ENCODE measurements at regions not wholly inside any gene's neighbourhood (a gene's known extent, or its start where the extent isn't known, plus 50 kb on each side); places are given as distances from the start of the nearest gene placed in this dataset.
"Not testable (repeated sequence)": the region's sequence is repeated elsewhere in the genome, so short reads cannot be mapped to it uniquely, and the experiment has no call there.

- no peak for DNase-seq (ENCODE audit: low read depth)
Measured at GRCh38 chr3:145906755-145907154, 254.2 kb downstream of the PLOD2 start.

- DNase-seq (ENCODE audit: low read depth): no peak
Measured at GRCh38 chr3:145911016-145911415, 250.0 kb downstream of the PLOD2 start.

- DNase-seq (ENCODE audit: low read depth): no peak
Measured at GRCh38 chr3:145915787-145916186, 245.2 kb downstream of the PLOD2 start.

- not testable (repeated sequence) for DNase-seq (ENCODE audit: low read depth)
Measured at GRCh38 chr3:145927736-145928135, 233.2 kb downstream of the PLOD2 start.

DNA sequence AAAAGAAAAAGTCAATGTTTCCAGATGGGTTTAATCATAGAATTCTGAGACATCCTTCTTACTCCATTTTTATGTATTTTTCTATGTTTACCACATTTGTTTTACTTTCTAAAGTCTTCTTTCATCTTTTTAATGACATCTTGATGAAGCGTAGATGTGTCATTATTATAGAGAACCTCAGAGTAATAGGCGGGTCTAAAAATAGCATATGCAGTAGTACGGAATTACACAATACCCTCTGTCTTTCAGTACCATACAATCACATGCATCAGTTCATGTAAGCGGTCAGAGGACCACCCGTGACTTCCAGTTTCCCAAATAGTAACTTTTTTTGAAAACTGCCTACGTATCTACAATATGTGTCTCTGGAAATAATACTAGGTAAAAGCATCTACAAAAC is 224.0 kb downstream of the PLOD2 start:
- DNase-seq (ENCODE audit: low read depth): no peak

DNA sequence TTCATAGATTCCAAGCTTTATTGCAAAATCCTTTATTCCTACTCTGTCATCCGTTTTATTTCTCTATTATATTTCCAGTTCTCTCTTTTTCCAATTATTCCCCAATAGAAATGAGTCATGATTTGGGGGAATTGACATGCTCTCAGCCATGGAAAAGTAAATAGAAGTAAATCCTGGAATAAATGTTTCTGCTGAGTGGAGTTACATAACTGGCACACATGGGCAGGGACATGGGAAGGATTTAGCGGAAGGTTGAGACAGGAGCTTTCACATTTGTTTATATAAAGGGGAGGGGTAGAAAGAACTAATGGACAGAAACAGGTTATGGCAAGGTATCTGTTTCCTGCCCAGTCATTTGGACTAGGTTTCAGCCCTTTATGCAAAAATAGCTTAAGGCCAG is 221.6 kb downstream of the PLOD2 start:
- DNase-seq (ENCODE audit: low read depth): no peak

GRCh38 chr3:145942052-145942451 is 218.9 kb downstream of the PLOD2 start:
- no peak for DNase-seq (ENCODE audit: low read depth)

DNA sequence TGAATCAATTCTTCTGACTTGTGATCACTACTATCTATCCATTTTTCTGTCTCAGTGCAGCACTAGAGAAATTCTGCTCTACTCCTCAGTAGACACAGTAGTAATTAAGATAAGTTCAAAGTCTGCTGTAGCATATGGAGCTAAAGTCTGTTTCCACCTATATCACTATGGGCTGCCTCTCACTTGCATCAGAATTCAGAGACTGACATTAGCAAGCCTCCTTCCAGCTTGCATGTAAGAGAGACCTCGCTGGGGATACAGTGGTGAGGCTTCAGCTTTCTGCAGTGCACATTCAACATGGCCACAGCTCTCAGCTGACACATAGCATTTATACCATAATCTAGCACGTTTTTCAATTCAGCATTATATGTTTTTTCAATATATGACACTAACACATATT is 217.0 kb downstream of the PLOD2 start:
- no peak for DNase-seq (ENCODE audit: low read depth)

GRCh38 chr3:145951441-145951840 is 209.5 kb downstream of the PLOD2 start:
- DNase-seq (ENCODE audit: low read depth): no peak

GRCh38 chr3:145952536-145952935 is 208.4 kb downstream of the PLOD2 start:
- peak; percentile 77 for DNase-seq (ENCODE audit: low read depth)

DNA sequence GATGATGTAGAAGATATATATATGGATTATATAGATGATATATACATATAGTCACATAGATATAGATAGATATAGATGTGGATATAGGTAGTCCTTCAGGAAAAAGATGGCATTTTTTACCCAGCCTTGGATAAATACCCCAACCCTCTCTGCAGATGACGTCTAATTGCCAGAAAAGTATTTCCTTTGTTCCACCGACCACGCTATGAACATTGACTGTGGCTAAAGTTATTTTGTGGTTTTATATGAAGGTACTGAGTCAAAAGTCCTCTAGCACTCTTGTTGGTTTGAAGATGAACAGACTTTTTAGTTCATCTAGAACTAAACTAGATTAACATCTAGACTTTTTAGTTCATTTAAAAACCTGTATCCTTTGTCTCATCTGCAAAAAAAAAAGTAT is 207.7 kb downstream of the PLOD2 start:
- DNase-seq (ENCODE audit: low read depth): peak; percentile 55

DNA sequence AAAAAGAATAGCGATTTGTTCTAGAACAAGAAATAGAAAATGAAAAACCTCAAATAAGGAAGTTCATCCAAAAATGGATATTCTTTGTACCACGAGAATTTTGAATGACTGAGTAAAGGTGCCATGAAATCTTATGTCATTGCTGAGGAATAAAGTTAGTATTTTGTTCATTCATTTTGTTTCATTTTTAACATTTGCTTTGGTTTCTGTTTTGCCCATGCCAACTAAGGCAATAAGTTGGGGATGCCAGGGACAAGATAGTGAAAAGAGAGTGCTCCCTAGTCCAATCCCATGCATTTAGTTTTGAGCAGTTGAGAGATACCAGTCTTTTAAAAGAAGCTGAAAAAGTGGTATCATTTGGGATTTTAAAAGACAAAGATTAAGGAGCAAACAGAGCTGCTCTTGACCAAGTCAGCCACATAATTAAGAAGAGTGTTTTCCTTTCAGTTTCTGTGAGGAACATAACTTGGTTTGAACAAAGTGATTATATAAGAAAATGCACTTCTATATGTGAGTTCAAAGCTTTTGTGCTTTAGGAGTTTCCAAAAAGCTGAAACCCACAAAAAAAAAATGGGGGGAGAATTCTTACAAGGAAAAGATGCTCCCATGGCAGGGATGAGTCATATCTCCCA is 201.4 kb downstream of the PLOD2 start:
- no peak for DNase-seq (ENCODE audit: low read depth)

- no peak for DNase-seq (ENCODE audit: low read depth)
Measured at GRCh38 chr3:145963111-145963510, 197.9 kb downstream of the PLOD2 start.

DNA sequence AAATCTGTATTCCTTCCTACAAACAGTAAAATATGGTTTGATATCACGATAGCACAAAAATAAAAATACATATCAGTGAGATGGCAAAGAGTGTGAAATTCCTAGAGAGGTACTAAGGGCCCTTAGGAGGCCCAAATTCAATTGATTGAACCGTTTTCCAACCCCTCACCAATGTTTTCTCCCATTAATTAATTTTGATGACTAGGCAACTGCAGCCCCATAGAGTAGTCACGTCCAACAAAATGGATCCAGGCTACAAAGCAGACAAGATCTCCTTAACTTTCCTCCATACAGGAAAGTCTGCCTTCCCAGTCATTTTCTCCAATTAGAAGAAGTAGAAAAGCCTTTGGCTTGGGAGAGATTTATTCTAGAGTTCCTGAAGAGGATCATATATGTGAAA is 193.9 kb downstream of the PLOD2 start:
- no peak for DNase-seq (ENCODE audit: low read depth)

DNA sequence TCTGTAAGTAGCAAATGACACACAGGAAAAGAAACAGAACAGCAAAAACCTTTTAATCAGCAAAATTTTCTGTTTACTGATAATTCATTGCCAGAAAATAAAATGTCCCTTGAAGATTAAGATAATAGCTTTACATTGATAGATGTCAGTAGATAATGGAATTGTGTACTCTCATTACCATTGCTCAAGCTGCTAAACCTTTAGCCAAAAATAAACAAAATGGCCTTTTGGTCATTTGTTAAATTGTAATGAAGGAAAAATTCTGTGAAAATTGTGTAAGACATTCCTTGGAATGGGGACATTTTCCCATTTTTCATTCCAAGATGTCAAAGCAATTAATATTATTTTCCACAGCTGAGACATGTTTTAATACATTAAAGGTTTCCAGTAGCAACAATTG is 189.8 kb downstream of the PLOD2 start:
- no peak for DNase-seq (ENCODE audit: low read depth)

DNA sequence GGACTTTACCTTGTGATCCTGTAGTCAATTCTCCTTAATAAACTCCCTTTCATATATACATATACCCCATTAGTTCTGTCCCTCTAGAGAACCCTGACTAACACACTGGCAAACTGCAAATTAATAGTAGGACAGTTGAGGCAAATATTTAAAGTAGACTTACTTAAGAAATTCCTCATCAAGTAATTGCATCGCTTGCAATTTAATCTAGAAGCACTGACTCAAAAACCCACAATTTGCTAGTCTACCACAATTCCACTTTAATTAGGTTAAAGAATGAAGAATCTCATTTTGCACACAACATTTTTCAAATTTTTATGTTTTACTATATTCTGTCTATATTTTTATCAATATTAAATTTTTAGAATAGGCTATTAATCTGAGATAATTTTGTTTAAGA is 188.1 kb downstream of the PLOD2 start:
- no peak for DNase-seq (ENCODE audit: low read depth)

DNA sequence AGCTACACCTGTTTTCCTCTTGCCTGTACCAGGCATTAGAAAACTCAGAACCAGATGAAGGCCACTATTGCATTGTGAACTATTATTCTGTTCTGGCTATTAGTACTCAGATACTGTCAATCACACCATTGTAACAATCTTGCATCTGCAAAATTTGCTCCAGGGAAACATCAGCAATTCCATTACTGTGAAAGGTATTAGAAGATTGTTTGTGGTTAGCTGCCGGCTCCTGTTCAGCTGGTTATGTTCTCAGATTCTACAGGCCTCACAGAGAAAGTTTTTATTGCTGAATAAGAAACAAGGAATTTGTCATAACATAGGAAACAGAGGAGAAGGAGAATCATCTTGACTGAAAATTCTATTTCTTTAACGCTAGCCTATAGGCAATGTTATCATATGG is 179.9 kb downstream of the PLOD2 start:
- peak; percentile 20 for DNase-seq (ENCODE audit: low read depth)

- DNase-seq (ENCODE audit: low read depth): no peak
Measured at GRCh38 chr3:145983101-145983500, 177.9 kb downstream of the PLOD2 start.

All from non-pigmented ciliary epithelial cell (primary cell).